Tibial nerve (tissue), 4 donors: ENCODE measurements at regions not wholly inside any gene's neighbourhood (a gene's known extent, or its start where the extent isn't known, plus 50 kb on each side); places are given as distances from the start of the nearest gene placed in this dataset.

Experiments
- CTCF ChIP-seq, 5 experiments: fragments of 200-600 bp in 3 of 5; fragments of 450-650 bp in 2 of 5; sonication (generic) in 3 of 5; IDR thresholded peaks; one replicate each; pipeline ENCODE4 v1.5.1; 2016 to 2019; ENCODE audit warnings: antibody characterized with exemption in 5 of 5, mild to moderate bottlenecking in 3 of 5, moderate library complexity in 2 of 5
- EP300 ChIP-seq, 2 donors: sonication (generic); formaldehyde crosslinking; IDR thresholded peaks; one replicate each; pipeline ENCODE4 v1.6.1; 2017; ENCODE audit warnings: antibody characterized with exemption in 2 of 2, mild to moderate bottlenecking in 1 of 2
- POLR2A ChIP-seq, 2 donors: fragments of 450-650 bp; IDR thresholded peaks; one replicate each; pipeline ENCODE4 v1.6.1; 2017; ENCODE audit warnings: antibody characterized with exemption in 2 of 2, mild to moderate bottlenecking in 2 of 2, moderate library complexity in 2 of 2

- TF ChIP-seq CTCF (IDR thresholded peaks at IDR 0.05) (no peak), POLR2A (IDR thresholded peaks at IDR 0.05) (no peak), EP300 (IDR thresholded peaks at IDR 0.05) (no peak)
These were observed 497.3 kb downstream of the INHBA start for GRCh38 chr7:41205600-41205999.
